ENCODE measurements at regions not wholly inside any gene's neighbourhood (a gene's known extent, or its start where the extent isn't known, plus 50 kb on each side); places are given as distances from the start of the nearest gene placed in this dataset.

- TF ChIP-seq XBP1 (CRISPR knock-in tag; IDR thresholded peaks at IDR 0.05) (no peak), GATAD1 (CRISPR knock-in tag; IDR thresholded peaks at IDR 0.05) (no peak)
Measured at GRCh38 chr1:177432897-177433296, 262.1 kb downstream of the BRINP2 start (continued).

- in situ Hi-C loops (cut with HindIII; ENCODE audit: extremely low pct_ligation_motif_present, low pct_unique_long_range_greater_than_20kb), result no loop called here
Measured at GRCh38 chr1:177431123-177431522, 260.4 kb downstream of the BRINP2 start.

More at GRCh38 chr1:177431123-177431522, 260.4 kb downstream of the BRINP2 start:
- no peak for ATAC-seq
- ChIA-PET POLR2A (no interaction called here), CTCF (ENCODE audit: low intra/inter-chr PET ratio, low total read pairs) (no interaction called here)
- Histone ChIP-seq H3K9ac (ENCODE audit: insufficient read depth, low read depth, low read length) (no peak overlapping the region), H3K27ac (ENCODE audit: extremely low read length, insufficient read depth, low read length) (no peak overlapping the region), H3K4me1 (ENCODE audit: insufficient read depth, low read length) (no peaks in the 10 kb centered on the region), H4K20me1 (ENCODE audit: insufficient read depth, low read length) (no peaks in the 10 kb centered on the region), H3K9me3 (ENCODE audit: low read length) (no peaks in the 10 kb centered on the region), H2AFZ (ENCODE audit: low read length) (no peak overlapping the region), H3K36me3 (replicated peaks in 1 of 2; ENCODE audit: control insufficient read depth in 1 of 2, insufficient read depth in 2 of 2, low read length in 2 of 2) (no peaks in the 10 kb centered on the region), H3K27me3 (ENCODE audit: control insufficient read depth in 1 of 2, insufficient read depth in 2 of 2, low read length in 2 of 2) (no peaks in the 10 kb centered on the region), H3K79me2 (ENCODE audit: insufficient read depth, low read length) (no peaks in the 10 kb centered on the region), H3K4me3 (replicated peaks in 1 of 3; ENCODE audit: insufficient read depth in 1 of 3, low read depth in 2 of 3, low read length in 3 of 3) (no peak overlapping the region), H3K4me2 (ENCODE audit: low read depth, low read length) (no peak overlapping the region)
- no TSS peak for BruUV-seq (replicated peaks)
- no peak for DNase-seq (ENCODE audit: low spot score)
- TF ChIP-seq REL (CRISPR knock-in tag; conservative IDR thresholded peaks at IDR 0.05) (no peak), ZNF274 (CRISPR knock-in tag; IDR thresholded peaks at IDR 0.05) (no peak), SIX1 (CRISPR knock-in tag; IDR thresholded peaks at IDR 0.05; ENCODE audit: borderline replicate concordance) (no peak), ZNF501 (CRISPR knock-in tag; IDR thresholded peaks at IDR 0.05) (no peak), RFX1 (IDR thresholded peaks at IDR 0.05) (no peak), ZNF549 (CRISPR knock-in tag; IDR thresholded peaks at IDR 0.05) (no peak), RBM39 (IDR thresholded peaks at IDR 0.05; ENCODE audit: low read depth, low read length, poor library complexity, severe bottlenecking) (no peak), RFX3 (CRISPR knock-in tag; IDR thresholded peaks at IDR 0.05) (no peak), TCF7L2 (IDR thresholded peaks at IDR 0.05; ENCODE audit: low read depth, low read length) (no peak), MXD4 (CRISPR knock-in tag; IDR thresholded peaks at IDR 0.05) (no peak), FOXJ3 (CRISPR knock-in tag; IDR thresholded peaks at IDR 0.05; ENCODE audit: borderline replicate concordance) (no peak), TRIM22 (IDR thresholded peaks at IDR 0.05) (no peak), IKZF1 (IDR thresholded peaks at IDR 0.05) (no peak), ZNF451 (CRISPR knock-in tag; IDR thresholded peaks at IDR 0.05) (no peak), GTF2F1 (IDR thresholded peaks at IDR 0.05; ENCODE audit: low read length) (no peak), SMC3 (IDR thresholded peaks at IDR 0.05; ENCODE audit: low read length) (no peak)
- TF ChIP-seq, protein P1, sequence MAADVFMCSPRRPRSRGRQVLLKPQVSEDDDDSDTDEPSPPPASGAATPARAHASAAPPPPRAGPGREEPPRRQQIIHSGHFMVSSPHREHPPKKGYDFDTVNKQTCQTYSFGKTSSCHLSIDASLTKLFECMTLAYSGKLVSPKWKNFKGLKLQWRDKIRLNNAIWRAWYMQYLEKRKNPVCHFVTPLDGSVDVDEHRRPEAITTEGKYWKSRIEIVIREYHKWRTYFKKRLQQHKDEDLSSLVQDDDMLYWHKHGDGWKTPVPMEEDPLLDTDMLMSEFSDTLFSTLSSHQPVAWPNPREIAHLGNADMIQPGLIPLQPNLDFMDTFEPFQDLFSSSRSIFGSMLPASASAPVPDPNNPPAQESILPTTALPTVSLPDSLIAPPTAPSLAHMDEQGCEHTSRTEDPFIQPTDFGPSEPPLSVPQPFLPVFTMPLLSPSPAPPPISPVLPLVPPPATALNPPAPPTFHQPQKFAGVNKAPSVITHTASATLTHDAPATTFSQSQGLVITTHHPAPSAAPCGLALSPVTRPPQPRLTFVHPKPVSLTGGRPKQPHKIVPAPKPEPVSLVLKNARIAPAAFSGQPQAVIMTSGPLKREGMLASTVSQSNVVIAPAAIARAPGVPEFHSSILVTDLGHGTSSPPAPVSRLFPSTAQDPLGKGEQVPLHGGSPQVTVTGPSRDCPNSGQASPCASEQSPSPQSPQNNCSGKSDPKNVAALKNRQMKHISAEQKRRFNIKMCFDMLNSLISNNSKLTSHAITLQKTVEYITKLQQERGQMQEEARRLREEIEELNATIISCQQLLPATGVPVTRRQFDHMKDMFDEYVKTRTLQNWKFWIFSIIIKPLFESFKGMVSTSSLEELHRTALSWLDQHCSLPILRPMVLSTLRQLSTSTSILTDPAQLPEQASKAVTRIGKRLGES (CRISPR knock-in tag; IDR thresholded peaks at IDR 0.05; ENCODE audit: borderline replicate concordance), result no peak
- TF ChIP-seq, protein P2, sequence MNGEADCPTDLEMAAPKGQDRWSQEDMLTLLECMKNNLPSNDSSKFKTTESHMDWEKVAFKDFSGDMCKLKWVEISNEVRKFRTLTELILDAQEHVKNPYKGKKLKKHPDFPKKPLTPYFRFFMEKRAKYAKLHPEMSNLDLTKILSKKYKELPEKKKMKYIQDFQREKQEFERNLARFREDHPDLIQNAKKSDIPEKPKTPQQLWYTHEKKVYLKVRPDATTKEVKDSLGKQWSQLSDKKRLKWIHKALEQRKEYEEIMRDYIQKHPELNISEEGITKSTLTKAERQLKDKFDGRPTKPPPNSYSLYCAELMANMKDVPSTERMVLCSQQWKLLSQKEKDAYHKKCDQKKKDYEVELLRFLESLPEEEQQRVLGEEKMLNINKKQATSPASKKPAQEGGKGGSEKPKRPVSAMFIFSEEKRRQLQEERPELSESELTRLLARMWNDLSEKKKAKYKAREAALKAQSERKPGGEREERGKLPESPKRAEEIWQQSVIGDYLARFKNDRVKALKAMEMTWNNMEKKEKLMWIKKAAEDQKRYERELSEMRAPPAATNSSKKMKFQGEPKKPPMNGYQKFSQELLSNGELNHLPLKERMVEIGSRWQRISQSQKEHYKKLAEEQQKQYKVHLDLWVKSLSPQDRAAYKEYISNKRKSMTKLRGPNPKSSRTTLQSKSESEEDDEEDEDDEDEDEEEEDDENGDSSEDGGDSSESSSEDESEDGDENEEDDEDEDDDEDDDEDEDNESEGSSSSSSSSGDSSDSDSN (CRISPR knock-in tag; IDR thresholded peaks at IDR 0.05), result no peak
- FAIRE-seq, result no peak
- intact Hi-C loops (cut with micrococcal nuclease; ENCODE audit: unreplicated experiment), result no loop called here
- WGBS (ENCODE audit: low lambda C conversion rate), result 0% methylated on average over 1 of the region's 1 CpG

Data from HepG2 (cell line).